SU-DHL-6 (cell line): ENCODE measurements at regions not wholly inside any gene's neighbourhood (a gene's known extent, or its start where the extent isn't known, plus 50 kb on each side); places are given as distances from the start of the nearest gene placed in this dataset.

Source experiments
- EZH2phosphoT487 ChIP-seq: fragments of 200-600 bp; sonication (generic), shearing (Covaris generic); conservative IDR thresholded peaks from 2 replicates; pipeline ENCODE4 v1.6.1; 2018; ENCODE audit warnings: mild to moderate bottlenecking, antibody characterized with exemption, low read length, moderate library complexity, mixed read lengths
- TF ChIP-seq, protein P1 (sequence below): fragments of 200-600 bp; sonication (generic); IDR thresholded peaks from one replicate; pipeline ENCODE4 v1.5.1; 2017; ENCODE audit warnings: antibody characterized with exemption, mild to moderate bottlenecking, low read length, moderate library complexity; ENCODE audit not compliant: insufficient read depth, poor library complexity, severe bottlenecking

- TF ChIP-seq, protein P1, sequence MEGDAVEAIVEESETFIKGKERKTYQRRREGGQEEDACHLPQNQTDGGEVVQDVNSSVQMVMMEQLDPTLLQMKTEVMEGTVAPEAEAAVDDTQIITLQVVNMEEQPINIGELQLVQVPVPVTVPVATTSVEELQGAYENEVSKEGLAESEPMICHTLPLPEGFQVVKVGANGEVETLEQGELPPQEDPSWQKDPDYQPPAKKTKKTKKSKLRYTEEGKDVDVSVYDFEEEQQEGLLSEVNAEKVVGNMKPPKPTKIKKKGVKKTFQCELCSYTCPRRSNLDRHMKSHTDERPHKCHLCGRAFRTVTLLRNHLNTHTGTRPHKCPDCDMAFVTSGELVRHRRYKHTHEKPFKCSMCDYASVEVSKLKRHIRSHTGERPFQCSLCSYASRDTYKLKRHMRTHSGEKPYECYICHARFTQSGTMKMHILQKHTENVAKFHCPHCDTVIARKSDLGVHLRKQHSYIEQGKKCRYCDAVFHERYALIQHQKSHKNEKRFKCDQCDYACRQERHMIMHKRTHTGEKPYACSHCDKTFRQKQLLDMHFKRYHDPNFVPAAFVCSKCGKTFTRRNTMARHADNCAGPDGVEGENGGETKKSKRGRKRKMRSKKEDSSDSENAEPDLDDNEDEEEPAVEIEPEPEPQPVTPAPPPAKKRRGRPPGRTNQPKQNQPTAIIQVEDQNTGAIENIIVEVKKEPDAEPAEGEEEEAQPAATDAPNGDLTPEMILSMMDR: no peak
- no peak for TF ChIP-seq EZH2phosphoT487
Observed at GRCh38 chr16:86410529-86410928, 99.8 kb upstream of the FOXF1 start.
